GM18511 (cell line): ENCODE measurements at regions not wholly inside any gene's neighbourhood (a gene's known extent, or its start where the extent isn't known, plus 50 kb on each side); places are given as distances from the start of the nearest gene placed in this dataset.

Source experiments
- ATAC-seq: cut with Tn5 transposase; IDR thresholded peaks from one replicate; pipeline ENCODE4 v1.9.1; 2021; ENCODE audit warnings: mild to moderate bottlenecking, moderate library complexity; ENCODE audit not compliant: unreplicated experiment

DNA sequence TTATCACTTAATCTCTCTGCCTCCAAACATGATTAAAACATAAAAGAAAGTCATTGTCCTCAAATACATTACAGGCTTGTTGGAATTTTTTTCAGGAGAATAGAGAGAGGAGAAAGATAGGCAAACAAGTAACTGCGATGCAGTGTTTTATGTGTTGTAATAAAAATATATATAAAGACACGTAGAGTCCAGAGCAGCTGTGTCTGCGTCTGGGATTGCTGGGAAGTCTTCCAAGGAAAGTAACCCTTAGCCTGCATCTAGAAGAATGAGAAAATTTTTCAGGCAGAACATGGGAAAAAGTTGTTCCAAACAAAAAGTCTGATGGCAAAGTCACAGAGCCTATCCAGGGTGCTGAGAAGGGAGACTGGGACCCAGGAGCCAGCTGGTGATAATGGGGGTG lies 91.8 kb upstream of the ST6GAL2 start:
- no peak for ATAC-seq

DNA sequence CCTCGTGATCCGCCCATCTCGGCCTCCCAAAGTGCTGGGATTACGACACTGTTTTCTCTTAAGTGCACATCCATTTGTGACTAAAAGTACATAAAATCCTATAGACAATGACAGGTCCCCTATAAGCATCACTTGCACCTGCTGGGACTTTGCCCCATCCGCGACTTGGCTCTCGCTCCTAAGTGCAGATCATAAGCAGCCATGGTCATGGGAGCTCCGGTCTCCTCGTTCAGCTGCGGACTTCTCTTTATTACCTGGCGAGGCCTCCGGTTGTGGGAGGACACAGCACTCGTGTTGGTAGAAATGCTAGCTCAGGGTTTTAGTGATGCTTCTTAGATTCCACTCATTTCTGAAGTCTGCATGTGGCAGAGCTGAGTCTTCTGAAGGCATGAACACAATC lies 92.7 kb upstream of the ST6GAL2 start:
- no peak for ATAC-seq

DNA sequence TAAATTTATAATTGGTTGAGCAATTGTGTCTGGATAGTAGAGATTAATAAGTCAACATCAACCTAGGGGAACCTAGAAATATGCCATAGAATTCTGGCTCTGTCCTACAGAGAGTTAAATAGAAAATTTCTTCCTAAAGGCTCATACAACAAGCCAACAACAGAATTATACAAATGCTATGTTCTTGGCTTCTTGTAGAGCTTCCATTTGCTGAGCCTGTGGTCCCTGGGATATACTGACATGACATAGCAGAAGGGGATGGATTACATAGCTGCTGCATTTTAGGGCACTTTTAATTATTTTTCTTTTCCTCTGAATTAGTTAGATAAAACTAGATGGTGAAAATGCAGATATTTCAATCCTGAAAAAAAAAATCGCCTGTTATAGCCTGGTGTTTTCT lies 95.5 kb upstream of the ST6GAL2 start:
- ATAC-seq = no peak

DNA sequence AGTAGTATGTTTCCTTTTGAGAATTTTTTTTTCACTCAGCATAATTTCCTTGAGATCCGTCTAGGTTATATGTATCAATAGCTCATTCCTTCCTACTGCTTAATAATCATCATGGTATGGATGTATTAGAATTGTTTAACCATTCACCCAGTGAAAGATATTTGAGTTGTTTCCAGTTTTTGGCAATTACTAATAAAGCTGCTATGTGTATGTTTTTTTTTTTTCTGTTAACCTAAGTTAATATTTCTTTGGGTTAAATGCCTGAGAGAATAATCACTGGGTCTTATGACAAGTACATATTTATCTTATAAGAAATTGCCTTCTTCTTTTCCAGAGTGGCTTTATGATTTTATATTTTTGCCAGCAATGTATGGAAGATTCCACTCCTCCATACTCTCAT lies 96.4 kb upstream of the ST6GAL2 start:
- ATAC-seq = no peak

DNA sequence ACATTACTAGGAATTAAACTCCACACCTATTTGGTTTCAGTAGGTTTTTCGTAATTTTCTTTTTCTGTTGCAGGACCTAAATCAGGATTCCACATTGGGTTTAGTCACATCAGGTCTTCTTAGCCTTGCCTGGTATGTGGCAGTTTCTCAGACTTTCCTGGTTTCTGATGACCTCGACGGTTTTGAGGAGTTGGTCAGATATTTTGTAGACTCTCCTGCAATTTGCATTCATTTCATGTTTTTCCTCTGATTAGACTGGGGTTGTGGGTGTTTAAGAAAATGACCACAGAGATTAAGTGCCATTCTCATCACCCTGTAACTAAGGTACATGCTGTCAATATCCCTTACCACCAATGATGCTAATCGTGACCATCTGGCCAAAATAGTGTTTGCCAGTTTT lies 97.3 kb upstream of the ST6GAL2 start:
- ATAC-seq = no peak

DNA sequence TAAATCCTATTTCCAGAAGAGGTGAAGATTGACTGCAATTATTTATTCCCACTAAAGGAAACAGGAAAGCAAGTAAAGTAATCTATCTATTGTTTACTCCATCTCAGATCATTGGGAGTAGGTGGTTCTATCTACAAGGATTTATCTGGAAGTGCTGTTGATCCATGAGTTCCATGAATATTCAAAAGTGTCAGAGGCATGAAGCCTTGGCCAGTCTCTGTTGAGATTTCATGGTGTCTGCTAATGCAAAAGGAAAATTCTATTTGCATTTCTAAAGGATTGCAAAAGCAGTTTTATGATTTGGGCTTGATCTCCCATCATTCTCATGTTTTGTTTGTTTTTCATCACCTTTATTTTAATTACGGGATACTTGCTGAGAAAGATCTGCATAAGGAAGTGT lies 102.4 kb upstream of the ST6GAL2 start:
- ATAC-seq = no peak

DNA sequence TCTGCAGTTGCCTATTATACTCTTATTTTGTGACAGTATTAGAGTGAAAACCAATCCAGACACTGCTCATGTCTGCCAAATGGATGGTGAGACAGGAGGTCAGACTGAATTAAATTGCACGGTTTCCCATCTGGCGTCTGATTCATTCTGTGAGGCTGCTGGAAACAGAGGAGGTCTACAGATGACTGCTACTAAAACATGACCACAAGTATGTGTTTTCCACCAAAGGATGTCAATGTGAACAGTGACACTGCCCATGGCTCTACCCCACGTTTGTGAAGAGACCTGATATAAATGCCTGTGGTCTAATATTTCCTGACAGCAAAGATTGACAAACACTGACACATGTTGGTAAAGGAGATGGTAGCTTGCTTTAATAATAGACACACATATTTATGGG lies 104.3 kb upstream of the ST6GAL2 start:
- ATAC-seq = no peak

DNA sequence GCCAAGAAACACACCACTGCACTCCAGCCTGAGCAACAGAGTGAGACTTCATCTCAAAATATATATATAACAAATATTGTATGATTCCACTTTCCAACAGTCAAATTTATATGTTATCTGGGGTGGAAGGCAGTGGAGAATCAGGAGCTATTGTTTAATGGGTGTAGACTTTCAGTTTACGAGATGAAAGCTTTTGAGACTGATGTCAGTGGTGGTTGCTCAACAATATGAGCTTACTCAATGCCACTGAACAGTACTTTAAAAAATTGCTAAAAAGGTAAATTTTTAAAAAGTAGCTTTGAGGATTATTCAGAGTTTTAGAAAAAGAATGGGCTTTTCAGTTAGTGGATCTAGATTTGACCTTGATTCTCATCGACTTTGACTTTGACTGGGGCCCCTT lies 105.9 kb upstream of the ST6GAL2 start:
- ATAC-seq = no peak

DNA sequence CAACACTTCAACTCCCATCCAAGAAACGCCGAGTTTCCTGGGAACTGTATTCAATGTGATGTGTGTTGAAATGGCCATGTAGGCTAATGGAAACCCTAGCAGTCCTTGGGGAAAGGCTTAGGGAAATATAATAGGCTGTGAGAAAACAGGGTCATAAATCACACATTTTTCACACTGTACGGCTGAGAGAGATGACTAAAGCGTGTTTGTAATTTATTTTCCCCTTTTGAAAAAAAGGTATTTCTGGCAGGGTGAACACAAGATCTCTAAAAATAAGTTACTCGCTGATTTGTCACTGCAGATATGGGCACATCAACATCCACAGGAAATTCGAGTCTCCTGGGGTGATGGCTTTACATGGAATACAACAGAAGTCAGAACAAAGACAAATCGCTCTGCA lies 109.6 kb upstream of the ST6GAL2 start:
- ATAC-seq = no peak

DNA sequence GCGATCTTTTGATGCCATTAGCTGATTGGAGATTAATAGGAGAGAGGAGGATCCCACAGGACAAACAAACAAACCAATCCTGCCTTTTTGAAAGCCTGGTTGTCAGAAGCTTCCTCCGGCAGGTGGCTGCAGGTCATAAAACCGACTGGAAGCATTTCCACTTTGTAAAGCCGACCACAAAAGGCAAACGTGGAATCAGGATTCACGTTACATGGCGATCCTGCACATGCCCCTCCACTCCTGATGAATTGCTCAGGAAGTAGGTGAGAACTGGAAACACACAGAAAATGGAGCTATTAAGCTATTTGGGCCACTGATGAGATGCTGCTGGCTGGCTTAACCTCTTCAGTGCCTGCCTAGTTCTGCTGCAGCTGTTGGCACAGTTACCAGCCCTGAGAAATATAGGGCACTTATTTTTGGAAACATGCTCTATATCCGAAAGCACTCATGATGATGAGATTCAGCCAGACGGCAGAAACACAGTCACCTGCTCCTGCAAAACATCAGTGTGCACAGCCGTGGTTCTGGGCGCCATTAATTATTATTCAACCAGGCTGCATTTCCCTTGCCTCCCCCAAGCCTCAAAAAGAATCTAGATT lies 110.3 kb upstream of the ST6GAL2 start:
- no peak for ATAC-seq

DNA sequence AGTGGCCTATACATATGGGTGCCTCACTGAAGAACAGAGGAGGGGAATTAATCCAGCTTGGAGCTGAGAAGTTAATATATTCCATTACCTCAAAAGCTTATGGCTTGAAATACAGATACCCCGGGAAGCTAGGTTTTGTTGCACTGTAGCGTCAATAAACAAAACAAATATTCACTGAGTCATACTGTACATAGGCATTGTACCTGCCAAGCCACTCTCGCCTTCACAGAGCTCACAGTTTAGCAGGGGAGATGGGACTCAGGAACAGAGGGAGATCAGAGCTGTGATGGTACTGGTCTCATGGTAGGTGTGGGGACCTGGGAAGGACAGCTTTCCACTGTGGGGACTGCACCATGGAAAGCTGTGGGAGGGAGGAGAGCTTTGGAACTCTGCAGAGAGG lies 111.2 kb upstream of the ST6GAL2 start:
- no peak for ATAC-seq

DNA sequence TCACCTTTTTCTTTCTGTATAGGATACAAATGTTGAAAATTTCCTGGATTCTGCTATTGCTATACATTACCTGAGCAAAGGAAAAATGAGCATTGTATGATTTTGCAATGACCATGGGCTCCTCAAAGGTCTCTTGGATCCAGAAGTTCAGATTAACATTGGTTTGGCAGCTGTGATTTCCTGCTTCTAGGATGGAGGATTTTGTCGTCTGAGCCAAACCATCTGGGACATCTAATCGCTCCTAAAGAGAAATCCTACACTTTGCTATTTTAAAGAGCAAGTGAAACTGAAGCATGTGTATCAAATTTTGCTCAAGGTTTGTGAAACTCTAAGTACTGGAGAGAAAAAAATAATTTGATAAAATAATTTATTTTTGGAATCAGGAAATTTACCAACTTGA lies 115.1 kb upstream of the ST6GAL2 start:
- ATAC-seq = no peak

DNA sequence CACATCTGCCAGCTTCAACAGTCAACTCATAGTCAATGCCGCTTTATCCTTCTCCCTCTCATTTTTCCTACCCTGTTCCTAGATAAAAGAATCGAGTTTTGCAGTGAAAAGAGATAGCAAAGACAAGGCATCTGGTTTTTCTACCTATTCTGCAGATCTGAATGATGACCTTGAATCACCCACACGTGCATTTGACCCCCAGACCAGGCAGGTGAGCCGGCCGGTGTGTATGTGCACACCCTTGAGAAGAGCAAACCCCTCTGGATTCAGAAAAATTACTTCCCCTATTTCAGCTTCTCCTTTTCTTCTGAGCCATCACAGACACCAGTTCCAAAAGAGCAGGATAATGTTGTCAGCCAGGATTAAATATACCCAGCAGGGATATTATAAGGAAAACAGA lies 115.6 kb upstream of the ST6GAL2 start:
- ATAC-seq = no peak

DNA sequence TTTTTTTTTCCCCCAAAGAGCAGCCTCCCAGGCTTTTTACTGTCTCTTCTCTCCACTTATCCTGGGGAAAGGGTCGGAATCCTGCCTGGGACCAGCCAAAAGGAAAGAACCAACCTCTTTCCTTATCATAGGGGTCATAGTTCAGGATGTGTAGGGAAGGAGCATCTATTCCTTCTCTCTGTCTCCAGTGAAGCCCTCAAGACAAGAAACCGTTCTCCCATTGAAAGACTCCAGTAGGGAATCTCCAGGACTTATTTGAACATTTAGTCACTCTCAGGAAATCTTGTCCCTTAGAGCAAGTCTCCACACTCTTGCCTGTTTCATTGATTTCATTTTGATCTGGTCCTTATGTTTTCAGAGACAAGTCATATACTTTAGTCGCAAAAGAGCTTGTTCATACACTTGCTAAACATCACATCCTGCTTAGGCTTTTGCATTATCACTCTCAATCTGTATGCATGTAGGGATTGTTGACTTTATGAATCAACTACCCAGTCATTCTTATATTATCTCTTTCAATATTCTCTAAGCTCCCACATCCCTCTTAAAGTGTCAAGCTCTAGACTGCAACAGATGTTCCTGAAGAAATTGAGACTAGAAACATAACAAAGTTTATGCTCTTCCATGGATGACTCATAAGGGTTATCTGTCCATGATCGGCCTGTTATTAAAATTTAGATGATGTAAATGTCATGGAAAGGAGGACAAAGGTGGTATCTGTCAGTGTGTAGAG lies 116.2 kb upstream of the ST6GAL2 start:
- ATAC-seq = no peak

DNA sequence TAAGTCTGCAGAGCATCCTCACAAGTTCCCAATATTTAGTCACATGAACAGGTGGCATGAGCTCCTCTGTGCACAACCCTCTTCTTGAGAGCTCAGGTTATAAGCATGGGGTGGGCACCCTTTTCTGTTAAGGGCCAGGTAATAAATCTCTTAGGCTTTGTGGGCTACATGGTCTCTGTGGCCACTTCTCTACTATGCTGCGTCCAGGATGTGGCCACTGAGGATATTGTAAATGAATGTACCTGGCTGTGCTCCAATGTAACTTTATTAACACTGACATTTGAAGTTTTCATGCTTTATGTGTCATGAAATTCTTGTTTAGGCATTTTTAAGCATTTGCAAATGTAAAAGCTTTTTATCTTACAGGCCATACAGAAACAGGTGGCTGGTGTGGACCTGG lies 116.8 kb upstream of the ST6GAL2 start:
- no peak for ATAC-seq

DNA sequence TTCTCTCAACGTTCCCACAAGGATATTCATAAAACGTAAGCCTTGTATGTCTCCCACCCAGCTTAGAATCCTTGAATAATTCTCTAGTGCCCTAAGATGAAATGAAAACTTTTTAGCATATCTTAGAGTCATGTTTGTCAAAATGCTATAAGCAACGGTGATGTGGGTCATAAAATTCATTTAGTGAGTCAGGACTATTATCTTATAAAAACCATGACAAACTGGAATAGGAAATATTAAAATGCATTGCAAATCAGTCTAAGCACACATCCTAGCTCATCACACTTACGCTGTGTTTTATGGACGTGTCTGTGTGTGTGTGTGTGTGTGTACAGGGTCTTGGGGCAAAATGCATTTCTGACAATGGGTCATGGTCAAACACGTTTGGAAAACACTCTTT lies 119.9 kb upstream of the ST6GAL2 start:
- no peak for ATAC-seq

DNA sequence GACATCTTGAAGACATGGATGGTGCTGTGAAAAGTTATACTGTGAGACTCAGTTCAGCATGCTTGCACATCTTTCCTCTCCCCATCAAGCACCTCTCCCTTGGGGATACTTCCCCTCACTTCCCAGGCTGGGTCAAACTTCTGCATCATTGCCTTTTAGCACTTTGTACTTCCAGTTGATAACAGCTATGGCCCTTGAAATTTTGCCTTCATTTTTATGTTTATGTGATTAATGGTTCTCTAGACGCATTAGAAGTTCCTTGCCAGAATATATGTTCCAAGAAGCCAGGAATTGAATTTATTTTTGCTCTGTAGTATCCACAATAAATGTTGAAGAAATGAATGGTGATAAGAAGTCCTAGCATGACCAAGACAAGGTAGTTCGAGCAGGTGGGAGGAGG lies 120.9 kb upstream of the ST6GAL2 start:
- no peak for ATAC-seq

DNA sequence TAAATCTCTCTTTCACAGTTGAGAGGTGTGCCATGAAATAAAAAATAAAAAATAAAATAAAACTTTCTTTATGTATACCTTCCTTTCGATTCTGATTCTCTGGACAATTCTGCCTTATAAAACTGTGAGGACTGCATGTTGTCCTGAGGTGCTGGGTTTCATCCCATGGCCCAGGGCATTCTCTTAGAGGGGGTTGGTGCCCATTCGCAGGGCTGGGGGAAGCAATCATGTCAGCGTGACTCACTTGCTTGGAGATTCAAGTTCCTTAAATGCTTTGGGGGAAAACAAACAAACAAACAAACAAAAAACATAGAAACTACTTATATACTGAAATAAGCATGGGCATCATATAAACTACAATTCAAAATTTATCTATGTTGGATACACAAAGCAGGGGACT lies 122.0 kb upstream of the ST6GAL2 start:
- no peak for ATAC-seq

DNA sequence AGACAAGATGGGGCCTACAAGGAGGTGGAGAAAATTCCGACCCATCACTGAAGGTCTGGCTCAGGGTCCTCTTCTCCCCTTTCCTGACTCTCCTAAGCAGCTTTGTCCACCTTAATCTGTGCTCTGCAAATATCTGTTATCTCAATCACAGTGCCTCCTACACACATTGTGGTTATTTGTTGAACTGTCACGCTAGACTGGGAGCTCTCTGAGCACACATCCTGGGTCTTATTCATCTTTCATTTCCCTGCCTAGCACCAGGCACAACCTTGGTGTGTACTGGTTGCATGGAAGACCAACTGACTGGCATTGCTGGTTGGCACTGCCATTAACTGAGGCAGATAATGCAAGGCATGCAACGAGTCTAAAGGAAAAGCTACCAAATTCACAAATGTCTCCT lies 122.9 kb upstream of the ST6GAL2 start:
- ATAC-seq = no peak

DNA sequence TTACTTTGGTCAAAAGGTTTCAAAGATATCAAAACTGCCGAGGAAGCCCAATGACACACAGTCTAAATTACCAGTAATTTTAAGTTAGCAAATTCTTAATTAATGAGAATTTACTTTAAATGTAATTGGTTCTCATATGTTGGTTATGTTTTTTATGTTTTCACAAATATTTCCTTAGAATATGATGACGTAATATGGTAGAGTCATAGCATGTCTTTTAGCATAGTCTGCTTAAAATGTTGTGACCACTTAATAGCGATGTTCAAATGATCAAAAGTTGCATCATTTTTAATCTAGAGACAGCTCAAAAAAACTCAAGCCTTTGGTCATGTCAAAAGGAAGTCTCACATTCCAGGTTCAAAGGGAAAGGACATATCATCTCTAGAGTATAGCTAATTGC lies 123.3 kb upstream of the ST6GAL2 start:
- no peak for ATAC-seq

DNA sequence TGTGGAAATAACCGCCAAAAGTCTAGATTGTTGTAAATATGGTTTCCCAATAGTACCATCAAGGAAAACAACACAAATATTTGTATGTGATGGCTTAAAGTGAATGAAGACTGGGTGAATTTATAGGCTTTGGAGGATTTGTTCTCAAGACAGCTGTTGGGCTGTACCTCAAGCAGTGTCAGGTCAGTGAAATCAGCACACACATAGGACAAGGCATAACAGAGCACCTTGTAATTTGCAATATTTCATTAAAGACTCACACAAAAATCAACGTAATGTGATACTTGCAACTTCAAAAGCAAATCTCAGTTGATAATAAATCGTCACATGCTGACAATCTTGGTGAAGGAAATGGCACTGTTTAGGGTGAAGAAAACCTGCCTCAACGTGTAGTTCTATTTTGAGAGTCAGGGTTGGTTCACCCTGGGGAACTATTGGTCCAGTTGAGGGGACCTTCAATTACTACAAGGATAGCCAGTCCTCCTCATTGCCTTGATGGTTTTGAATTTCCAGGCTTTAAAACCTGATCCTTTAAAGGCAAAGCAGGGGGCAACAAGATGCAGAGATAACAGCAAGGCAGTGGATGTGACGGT lies 126.8 kb upstream of the ST6GAL2 start:
- ATAC-seq = no peak

DNA sequence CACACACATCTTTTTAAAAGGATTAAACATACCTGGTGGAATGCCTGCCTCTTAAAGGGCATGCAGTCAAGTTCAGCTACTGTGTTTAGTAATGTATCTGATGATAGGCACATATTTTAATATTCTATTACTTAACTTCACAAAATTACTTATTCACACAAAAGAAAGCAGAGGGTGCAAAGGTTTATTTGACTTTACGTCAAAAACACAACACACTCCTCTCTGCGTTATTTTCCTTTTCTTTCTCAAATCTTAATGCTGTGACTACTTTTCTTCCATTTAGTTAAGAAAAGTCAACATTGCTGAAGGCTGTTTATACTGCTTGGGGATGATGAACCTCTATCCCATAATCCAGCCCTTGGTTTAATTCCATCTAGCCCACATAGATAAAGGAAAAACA lies 127.9 kb upstream of the ST6GAL2 start:
- ATAC-seq = no peak

DNA sequence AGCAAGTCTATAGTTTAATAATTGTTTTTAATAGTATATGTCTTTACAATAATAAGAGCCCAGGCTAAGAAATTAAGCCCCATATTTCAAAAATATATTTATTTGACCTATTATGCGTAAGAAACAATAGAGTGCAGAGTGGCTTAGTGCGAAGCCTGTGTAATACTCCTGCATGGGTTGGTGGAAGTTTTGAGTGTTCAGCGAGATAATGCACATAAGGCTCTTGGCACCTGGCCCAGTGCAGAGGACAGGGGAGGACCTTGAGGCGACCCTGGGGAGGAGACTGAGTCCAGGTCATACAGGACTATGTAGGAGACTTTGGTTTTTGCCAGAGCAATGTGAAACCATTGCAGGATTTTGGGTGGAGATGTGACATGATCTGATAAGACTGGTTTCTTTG lies 132.4 kb upstream of the ST6GAL2 start:
- ATAC-seq = no peak
